ENCODE measurements at regions not wholly inside any gene's neighbourhood (a gene's known extent, or its start where the extent isn't known, plus 50 kb on each side); places are given as distances from the start of the nearest gene placed in this dataset.

GRCh38 chr18:39506581-39507330 lies 1941.2 kb upstream of the CELF4 start:
- ChIA-PET POLR2A (no interaction called here), CTCF (ENCODE audit: unreplicated experiment) (no interaction called here)
- DNase-seq (ENCODE audit: low spot score), result no peak
- H3K36me3 ChIP-seq (ENCODE audit: insufficient read depth, low read length), result no peaks in the 10 kb centered on the region
- H4K20me1 ChIP-seq (ENCODE audit: insufficient read depth, low read length), result no peaks in the 10 kb centered on the region
- no peaks in the 10 kb centered on the region for H3K9me2 ChIP-seq (ENCODE audit: insufficient read depth, low read length)
- TF ChIP-seq CTCF (conservative IDR thresholded peaks at IDR 0.05; ENCODE audit: low read length) (no peak), EZH2phosphoT487 (IDR thresholded peaks at IDR 0.05; ENCODE audit: borderline replicate concordance, low read depth, low read length) (no peak)
- intact Hi-C loops (cut with micrococcal nuclease; ENCODE audit: unreplicated experiment), result no loop called here
- H3K9me3 ChIP-seq (ENCODE audit: low read length), result no peaks in the 10 kb centered on the region
- no TSS peak for BruUV-seq (replicated peaks)
- H3K79me2 ChIP-seq (ENCODE audit: insufficient read depth, low read depth, low read length), result no peaks in the 10 kb centered on the region
- H3K4me1 ChIP-seq (ENCODE audit: insufficient read depth, low read length, poor library complexity, severe bottlenecking), result no peaks in the 10 kb centered on the region
- no peak overlapping the region for H3K27ac ChIP-seq (ENCODE audit: low read depth, low read length, poor library complexity, severe bottlenecking)
- no peak overlapping the region for H3K4me3 ChIP-seq (ENCODE audit: low read depth, low read length, poor library complexity, severe bottlenecking)
- H2AFZ ChIP-seq (ENCODE audit: low read length), result no peak overlapping the region
- no peak overlapping the region for H3K4me2 ChIP-seq (ENCODE audit: low read length)

- no peak overlapping the region for H3K27ac ChIP-seq (ENCODE audit: low read depth, low read length, poor library complexity, severe bottlenecking)
Measured at GRCh38 chr18:39500306-39500705, 1934.7 kb upstream of the CELF4 start.

More at GRCh38 chr18:39500306-39500705, 1934.7 kb upstream of the CELF4 start:
- intact Hi-C loops (cut with micrococcal nuclease; ENCODE audit: unreplicated experiment), result no loop called here
- Histone ChIP-seq H2AFZ (ENCODE audit: low read length) (no peak overlapping the region), H3K4me3 (ENCODE audit: low read depth, low read length, poor library complexity, severe bottlenecking) (no peak overlapping the region), H3K9me2 (ENCODE audit: insufficient read depth, low read length) (no peaks in the 10 kb centered on the region), H3K9me3 (ENCODE audit: low read length) (no peaks in the 10 kb centered on the region), H4K20me1 (ENCODE audit: insufficient read depth, low read length) (no peaks in the 10 kb centered on the region), H3K36me3 (ENCODE audit: insufficient read depth, low read length) (no peaks in the 10 kb centered on the region), H3K79me2 (ENCODE audit: insufficient read depth, low read depth, low read length) (no peaks in the 10 kb centered on the region), H3K4me2 (ENCODE audit: low read length) (no peak overlapping the region), H3K4me1 (ENCODE audit: insufficient read depth, low read length, poor library complexity, severe bottlenecking) (no peaks in the 10 kb centered on the region)
- TF ChIP-seq CTCF (conservative IDR thresholded peaks at IDR 0.05; ENCODE audit: low read length) (no peak), EZH2phosphoT487 (IDR thresholded peaks at IDR 0.05; ENCODE audit: borderline replicate concordance, low read depth, low read length) (no peak)
- ChIA-PET CTCF (ENCODE audit: unreplicated experiment) (no interaction called here), POLR2A (interaction anchor here (0.6 kb wide), 1 partner anchor 48 kb away, joined by 4 read pairs; no protein-coding TSS in a partner anchor)
- BruUV-seq (replicated peaks), result no TSS peak
- no peak for DNase-seq (ENCODE audit: low spot score)
